ENCODE measurements at regions not wholly inside any gene's neighbourhood (a gene's known extent, or its start where the extent isn't known, plus 50 kb on each side); places are given as distances from the start of the nearest gene placed in this dataset.
"Not testable (repeated sequence)": the region's sequence is repeated elsewhere in the genome, so short reads cannot be mapped to it uniquely, and the experiment has no call there.

DNA sequence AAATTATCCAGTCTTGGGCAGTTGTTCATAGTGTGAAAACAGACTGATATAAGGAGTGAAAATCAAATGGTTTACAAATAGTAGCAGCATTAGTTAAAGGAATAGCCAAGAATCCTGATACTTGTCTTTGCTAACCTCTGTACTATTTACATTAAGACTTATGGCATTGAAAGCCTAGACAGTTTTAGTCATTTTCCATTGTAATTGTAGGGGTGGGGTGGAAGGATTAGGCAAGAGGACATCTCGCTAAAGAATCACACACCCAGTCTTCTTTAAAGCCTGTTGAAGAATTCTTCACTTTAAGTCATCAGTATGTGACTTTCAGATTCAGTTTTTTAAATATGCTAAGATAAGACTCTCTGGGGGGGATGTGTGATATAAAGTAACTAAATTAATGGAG, 207.5 kb upstream of the PHACTR1 start:
- no peak for DNase-seq (ENCODE audit: low read depth in 2 of 2)

GRCh38 chr6:12516070-12516469, 200.5 kb upstream of the PHACTR1 start:
- DNase-seq (ENCODE audit: low read depth in 2 of 2): no peak

DNA sequence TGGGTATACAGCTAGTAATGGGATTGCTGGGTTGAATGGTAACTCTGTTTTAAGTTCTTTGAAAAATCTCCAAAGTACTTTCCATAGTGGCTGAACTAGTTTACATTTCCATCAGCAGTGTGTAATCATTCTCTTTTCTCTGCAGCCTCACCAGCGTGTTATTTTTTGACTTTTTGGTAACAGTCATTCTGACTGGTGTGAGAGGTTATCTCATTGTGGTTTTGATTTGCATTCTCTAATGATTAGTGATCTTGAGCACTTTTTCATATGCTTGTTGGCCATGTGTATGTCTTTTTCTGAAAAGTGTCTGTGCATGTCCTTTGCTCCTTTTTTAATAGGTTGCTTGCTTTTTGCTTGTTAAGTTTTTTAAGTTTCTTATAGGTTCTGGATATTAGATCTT, 194.2 kb upstream of the PHACTR1 start:
- no peak for DNase-seq (ENCODE audit: low read depth in 2 of 2)

DNA sequence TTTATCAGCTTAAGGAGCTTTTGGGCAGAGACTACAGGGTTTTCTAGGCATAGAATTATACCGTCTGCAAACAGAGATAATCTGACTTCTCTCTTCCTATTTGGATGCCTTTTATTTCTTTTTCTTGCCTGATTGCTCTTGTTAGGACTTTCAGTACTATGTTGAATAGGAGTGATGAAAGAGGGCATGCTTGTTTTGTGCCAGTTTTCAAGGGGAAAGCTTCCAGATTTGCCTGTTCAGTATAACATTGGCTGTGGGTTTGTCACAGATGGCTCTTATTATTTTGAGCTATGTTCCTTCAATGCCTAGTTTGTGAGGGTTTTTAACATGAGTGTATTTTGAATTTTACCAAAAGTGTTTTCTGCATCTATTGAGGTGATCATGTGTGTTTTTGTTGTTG, 192.8 kb upstream of the PHACTR1 start:
- DNase-seq (ENCODE audit: low read depth in 2 of 2): no peak

- DNase-seq (ENCODE audit: low read depth in 2 of 2): no peak
Observed at GRCh38 chr6:12525276-12525675, 191.3 kb upstream of the PHACTR1 start.

GRCh38 chr6:12527339-12527738, 189.2 kb upstream of the PHACTR1 start:
- no peak for DNase-seq (ENCODE audit: low read depth in 2 of 2)

- DNase-seq (ENCODE audit: low read depth in 2 of 2): no peak
Observed at GRCh38 chr6:12528136-12528535, 188.4 kb upstream of the PHACTR1 start.

DNA sequence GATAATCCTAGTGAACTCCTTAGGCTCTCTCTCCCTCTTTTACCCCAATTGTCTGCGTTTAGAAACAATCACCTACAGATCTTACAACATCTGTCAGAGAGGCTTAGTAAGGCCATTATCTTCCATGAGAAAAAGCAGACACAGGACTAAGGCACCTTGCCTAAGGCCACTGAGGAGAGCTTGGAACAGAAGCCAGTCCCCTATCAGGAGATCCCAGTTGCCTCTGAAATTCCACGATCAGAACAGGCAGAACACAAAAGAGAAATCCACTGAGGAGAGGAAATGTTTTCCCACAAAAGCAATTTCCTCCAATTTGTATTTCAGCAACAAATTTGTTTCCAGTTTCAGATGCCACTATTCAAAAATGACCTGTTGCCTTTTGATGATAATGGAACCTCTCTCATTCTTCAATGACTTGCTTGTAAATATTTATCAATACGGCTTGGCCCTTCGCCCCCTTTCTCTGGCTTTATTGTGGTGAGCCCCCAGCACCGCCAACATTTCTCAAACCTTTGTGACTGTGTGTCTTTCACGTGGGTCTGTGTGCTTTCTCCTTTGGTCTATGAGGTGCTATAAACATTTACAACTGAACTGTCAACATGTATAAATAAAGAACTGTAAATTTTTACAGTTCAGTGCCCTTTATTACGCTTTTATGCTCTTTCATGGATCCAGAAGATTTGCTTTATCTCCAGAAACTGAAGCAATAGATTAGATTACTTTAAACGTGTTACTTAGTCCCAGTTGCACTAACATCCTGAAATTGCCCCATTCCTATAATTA, 187.8 kb upstream of the PHACTR1 start:
- no peak for DNase-seq (ENCODE audit: low read depth in 2 of 2)

GRCh38 chr6:12529364-12530019, 187.1 kb upstream of the PHACTR1 start:
- no peak for DNase-seq (ENCODE audit: low read depth in 2 of 2)

DNA sequence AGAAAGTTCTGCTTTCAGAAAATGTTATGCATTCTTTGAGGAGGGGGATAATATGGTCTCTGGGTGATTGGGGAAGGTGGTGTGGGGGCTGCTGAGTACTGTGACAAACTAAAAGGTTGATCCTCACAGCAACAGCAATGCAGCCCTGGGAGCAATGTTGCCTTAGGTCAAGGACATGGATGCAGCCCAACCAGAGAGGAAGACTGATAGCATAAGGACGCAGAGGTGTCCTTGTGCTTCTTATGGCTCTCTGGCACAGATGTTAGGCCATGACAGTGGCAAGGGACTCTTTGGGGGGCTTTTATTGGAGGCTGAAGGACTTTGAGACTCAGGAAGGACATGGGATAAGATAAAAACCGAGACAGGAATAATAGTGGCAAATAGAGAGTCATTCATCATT, 186.2 kb upstream of the PHACTR1 start:
- DNase-seq (ENCODE audit: low read depth in 2 of 2): no peak

- no peak for DNase-seq (ENCODE audit: low read depth in 2 of 2)
Observed at GRCh38 chr6:12533586-12533985, 183.0 kb upstream of the PHACTR1 start.

- DNase-seq (ENCODE audit: low read depth in 2 of 2): no peak
Observed at GRCh38 chr6:12534069-12534853, 182.3 kb upstream of the PHACTR1 start.

DNA sequence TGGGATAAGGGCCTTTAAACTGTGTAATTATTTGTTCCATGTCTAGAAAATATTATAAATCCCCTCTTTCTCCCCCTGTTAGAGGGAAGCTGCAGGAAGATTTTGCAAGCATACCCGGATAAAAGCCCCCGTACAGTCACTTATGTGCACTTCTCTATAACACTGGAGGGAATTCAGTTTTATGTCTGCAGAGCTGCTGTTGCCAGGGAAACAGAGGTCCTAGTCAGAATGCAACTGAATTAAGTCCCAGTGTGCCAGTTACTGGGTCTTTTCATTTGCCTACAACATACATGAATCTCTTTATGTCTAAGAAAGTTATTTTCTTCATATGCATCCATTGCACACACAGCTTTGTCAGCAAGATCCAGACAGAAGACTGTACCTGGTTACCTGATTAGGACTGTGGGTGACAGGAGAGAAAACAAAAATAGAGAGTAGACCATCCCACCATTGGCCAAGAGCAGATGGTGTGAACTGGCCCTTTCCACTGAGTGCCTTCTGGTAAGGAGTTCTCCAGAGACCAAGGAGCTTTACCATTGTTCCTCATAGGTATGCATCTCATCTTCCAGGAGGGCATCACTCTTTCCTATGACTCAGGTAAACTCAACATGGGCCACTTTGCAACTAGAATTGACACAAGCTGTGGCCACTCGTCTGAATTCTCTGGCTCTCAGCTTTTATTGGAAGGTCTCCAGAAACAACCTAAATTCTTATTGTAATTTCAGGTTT, 180.8 kb upstream of the PHACTR1 start:
- no peak for DNase-seq (ENCODE audit: low read depth in 2 of 2)

DNA sequence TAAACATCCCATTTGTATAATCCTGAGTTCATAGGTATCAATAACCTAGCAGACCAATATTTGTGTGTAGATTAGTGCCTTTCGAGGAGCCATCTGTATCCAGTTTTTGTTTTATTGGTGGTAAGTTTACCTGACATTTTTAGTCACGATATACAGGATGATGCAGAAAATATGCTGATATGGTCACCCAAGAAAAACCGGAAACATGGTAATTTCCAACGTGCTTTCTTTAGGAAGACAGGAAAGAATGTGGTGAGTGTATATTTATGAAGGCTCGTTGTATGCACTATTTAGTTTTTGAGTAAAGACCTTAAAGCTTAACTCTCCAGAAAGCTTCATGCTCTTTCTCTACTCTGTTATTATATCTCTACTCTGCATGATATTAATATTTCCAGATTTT, 180.2 kb upstream of the PHACTR1 start:
- DNase-seq (ENCODE audit: low read depth in 2 of 2): no peak

DNA sequence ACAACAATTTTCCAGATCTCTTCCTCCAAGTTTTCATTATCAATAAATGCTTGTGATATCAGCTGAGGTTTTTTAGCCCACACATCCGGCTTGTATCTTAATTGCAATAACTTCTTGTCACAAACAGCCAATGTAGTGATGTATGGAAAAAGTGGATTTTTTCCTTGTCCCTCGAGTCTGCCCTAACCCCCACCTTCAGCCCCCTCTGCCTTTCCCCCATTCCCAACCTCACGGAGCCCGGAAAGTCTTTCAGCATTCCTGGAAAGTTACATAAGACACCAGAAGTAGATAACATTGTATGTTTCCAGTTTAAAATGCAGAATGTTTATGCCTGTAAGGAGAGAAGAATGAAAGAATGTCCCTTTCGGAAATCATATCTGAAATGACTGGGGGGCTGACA, 179.2 kb upstream of the PHACTR1 start:
- DNase-seq (ENCODE audit: low read depth in 2 of 2): no peak

DNA sequence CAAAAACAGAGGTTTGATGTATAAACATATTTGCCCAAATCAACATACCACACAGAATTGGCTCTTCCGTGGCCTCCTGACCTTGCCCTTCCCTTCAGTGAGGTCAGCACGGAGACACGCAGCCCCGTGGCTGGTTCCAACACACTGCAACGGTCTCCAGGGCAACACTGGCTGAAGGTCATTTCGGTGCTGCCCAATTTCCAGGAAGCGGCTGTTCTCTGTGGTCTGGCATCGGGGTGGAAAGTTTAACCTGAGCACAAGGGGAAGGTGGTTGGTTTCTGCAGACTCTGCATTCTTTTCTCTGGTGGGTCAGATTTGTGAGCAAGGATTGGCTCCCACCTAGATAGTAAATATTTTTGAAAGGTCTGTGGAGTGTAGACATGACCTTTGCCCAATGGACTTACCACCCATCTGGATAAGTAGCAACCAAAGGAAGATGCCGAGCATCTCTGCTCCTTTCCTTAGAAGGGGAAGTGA, 177.6 kb upstream of the PHACTR1 start:
- DNase-seq (ENCODE audit: low read depth in 2 of 2): no peak

DNA sequence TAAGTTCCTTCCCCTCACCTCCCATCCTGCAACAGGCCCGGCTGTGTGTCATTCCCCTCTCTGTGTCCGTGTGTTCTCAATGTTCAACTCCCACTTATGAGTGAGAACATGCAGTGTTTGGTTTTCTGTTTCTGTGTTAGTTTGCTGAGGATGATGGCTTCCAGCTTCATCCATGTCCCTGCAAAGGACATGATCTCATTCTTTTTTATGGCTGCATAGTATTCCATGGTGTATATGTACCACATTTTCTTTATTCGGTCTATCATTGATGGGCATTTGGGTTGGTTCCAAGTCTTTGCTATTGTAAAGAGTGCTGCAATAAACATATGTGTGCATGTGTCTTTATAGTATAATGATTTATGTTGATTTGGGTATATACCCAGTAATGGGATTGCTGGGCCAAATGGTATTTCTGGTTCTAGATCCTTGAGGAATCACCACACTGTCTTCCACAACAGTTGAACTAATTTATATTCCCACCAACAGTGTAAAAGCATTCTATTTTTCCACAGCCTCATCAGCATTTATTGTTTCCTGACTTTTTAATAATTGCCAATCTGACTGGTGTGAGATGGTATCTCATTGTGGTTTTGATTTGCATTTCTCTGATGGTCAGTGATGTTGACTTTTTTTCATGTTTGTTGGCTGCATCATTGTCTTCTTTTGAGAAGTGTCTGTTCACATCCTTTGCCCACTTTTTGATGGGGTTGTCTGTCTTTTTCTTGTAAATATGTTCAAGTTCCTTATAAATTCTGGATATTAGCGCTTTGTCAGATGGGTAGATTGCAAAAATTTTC, 174.1 kb upstream of the PHACTR1 start:
- not testable (repeated sequence) for DNase-seq (ENCODE audit: low read depth in 2 of 2)

DNA sequence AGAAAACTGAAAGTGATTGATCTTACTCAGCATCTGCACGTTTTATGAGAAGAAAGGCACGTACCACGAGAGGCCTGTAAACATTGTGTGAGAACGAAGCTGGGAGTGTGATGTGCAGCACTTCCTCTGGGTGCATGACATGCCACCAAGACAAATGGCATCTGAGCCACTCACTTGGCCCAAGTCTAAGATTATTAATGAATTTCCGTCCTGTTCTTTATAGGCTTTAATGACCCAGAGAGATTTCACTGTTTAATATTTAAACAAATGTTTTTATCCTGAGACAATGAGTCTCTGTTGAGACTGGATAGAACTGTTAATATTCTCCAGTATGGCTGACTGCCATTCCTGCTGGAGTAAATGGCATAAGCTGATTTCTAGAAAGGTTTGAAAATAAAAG, 172.6 kb upstream of the PHACTR1 start:
- no peak for DNase-seq (ENCODE audit: low read depth in 2 of 2)

DNA sequence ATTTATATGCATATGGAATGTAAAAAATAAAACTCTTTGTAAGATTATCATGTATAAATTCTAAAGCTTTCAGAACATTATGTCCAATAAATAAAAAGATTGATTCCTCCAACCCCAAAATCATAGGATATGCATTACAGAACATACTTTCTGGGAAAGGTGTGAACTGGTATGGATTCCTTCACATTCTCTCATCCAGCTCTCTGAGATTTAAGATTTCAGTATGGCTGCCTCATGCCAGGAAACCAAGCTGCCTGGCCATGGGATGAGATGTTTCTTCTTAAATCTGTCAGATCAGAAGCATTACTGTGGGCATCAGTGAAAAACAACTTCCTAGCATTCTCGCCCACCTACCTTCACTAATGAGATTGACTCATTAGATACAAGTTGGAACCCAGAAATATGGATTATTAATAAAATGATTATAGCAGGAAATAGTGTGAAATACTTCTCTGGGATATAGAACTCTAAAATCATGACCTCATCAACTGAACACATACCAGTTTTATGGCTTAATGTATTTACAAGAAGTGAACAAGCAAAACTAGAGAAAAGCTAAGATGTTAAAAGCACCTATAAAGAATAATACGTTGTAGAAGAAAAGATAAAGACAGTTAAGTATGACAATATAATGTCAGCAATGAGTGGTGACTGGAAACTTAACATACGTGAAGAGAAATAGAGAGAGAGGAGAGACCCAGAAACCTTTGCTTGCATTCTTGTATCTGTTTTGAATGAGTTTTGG, 171.6 kb upstream of the PHACTR1 start:
- DNase-seq (ENCODE audit: low read depth in 2 of 2): no peak

DNA sequence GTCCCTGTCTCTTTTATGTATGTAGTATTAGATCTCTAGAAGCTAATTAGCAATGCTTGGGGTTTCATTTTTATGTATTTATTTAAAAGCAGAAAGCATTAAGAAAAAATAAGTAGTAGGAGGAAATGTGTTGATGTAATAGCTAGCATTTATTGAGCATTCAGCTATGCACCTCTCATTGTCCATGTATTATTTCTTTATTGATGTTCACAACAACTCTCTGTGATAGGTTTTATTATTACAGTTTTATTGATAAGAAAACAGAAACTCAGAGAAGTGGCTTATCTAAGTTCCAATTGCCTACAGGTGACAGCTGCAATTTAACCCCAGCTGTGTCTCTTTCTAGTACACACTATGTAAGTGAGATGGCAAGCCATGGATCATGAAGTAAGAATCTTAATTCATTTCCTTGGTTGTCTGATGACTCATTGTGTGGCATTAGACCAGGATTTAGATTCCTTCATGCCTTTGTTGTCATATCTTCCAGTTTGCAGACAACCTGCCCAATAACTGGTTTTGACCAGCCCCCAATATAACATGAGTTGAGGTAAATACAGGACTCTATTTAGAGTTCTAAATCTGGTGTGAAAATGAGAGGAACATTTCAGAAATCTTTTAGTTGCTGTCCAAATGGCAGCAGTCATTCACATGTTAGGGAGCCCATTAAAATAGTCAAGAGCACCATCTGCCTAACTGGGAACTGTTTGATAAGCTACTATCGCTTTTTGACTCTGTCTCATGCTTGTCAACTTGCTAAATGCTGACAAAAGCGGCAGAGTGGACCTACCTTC, 170.8 kb upstream of the PHACTR1 start:
- DNase-seq (ENCODE audit: low read depth in 2 of 2): no peak

Data from stimulated activated CD8-positive, alpha-beta memory T cell treated with anti-CD3 and anti-CD28 coated beads, Interleukin-2, amount 100 ng/mL, for 48 hours (primary cell).